WTC11 (cell line): ENCODE measurements at regions not wholly inside any gene's neighbourhood (a gene's known extent, or its start where the extent isn't known, plus 50 kb on each side); places are given as distances from the start of the nearest gene placed in this dataset.

Source experiments
- NFYB ChIP-seq: sonication (generic); formaldehyde crosslinking; conservative IDR thresholded peaks from 2 replicates; pipeline ENCODE4 v1.8.0; 2022; ENCODE audit warnings: low read depth, missing genetic modification reagents
- NR1H2 ChIP-seq: sonication (generic); formaldehyde crosslinking; IDR thresholded peaks from 2 replicates; pipeline ENCODE4 v1.9.0; 2021; ENCODE audit warnings: mild to moderate bottlenecking, moderate library complexity, missing genetic modification reagents
- NR3C1 ChIP-seq: sonication (generic); formaldehyde crosslinking; conservative IDR thresholded peaks from 2 replicates; pipeline ENCODE4 v1.8.1; 2023; ENCODE audit warnings: low read depth, mild to moderate bottlenecking, missing genetic modification reagents
- SMAD3 ChIP-seq: sonication (generic); formaldehyde crosslinking; IDR thresholded peaks from 2 replicates; pipeline ENCODE4 v1.8.0; 2022; ENCODE audit warnings: missing genetic modification reagents, mild to moderate bottlenecking, borderline replicate concordance
- SP1 ChIP-seq: sonication (generic); formaldehyde crosslinking; conservative IDR thresholded peaks from 2 replicates; pipeline ENCODE4 v1.8.1; 2022; ENCODE audit warnings: missing genetic modification reagents
- TCF7 ChIP-seq: sonication (generic); formaldehyde crosslinking; IDR thresholded peaks from 2 replicates; pipeline ENCODE4 v1.8.0; 2022; ENCODE audit warnings: mild to moderate bottlenecking, low read depth, missing genetic modification reagents, moderate library complexity
- TF ChIP-seq, protein P1 (sequence below): fragments of 200-600 bp; IDR thresholded peaks from 2 replicates; pipeline ENCODE4 v1.8.0; 2022; ENCODE audit warnings: antibody characterized with exemption
- TF ChIP-seq, protein P2 (sequence below): sonication (generic); formaldehyde crosslinking; conservative IDR thresholded peaks from 2 replicates; pipeline ENCODE4 v1.8.1; 2022; ENCODE audit warnings: mild to moderate bottlenecking, missing genetic modification reagents
- TF ChIP-seq, protein P3 (sequence below): sonication (generic); formaldehyde crosslinking; IDR thresholded peaks from 2 replicates; pipeline ENCODE4 v1.8.1; 2022; ENCODE audit warnings: missing genetic modification reagents, borderline replicate concordance
- TF ChIP-seq, protein P4 (sequence below): sonication (generic); formaldehyde crosslinking; IDR thresholded peaks from 2 replicates; pipeline ENCODE4 v1.8.0; 2022; ENCODE audit warnings: mild to moderate bottlenecking, missing genetic modification reagents
- TF ChIP-seq, protein P5 (sequence below): sonication (generic); formaldehyde crosslinking; conservative IDR thresholded peaks from 2 replicates; pipeline ENCODE4 v1.8.1; 2023; ENCODE audit warnings: mild to moderate bottlenecking, low read depth, missing genetic modification reagents, moderate library complexity
- TF ChIP-seq, protein P6 (sequence below): sonication (generic); formaldehyde crosslinking; IDR thresholded peaks from 2 replicates; pipeline ENCODE4 v1.8.1; 2022; ENCODE audit warnings: mild to moderate bottlenecking, missing genetic modification reagents, moderate library complexity, borderline replicate concordance
- TF ChIP-seq, protein P7 (sequence below): sonication (generic); formaldehyde crosslinking; IDR thresholded peaks from 2 replicates; pipeline ENCODE4 v1.8.1; 2023; ENCODE audit warnings: mild to moderate bottlenecking, missing genetic modification reagents

DNA sequence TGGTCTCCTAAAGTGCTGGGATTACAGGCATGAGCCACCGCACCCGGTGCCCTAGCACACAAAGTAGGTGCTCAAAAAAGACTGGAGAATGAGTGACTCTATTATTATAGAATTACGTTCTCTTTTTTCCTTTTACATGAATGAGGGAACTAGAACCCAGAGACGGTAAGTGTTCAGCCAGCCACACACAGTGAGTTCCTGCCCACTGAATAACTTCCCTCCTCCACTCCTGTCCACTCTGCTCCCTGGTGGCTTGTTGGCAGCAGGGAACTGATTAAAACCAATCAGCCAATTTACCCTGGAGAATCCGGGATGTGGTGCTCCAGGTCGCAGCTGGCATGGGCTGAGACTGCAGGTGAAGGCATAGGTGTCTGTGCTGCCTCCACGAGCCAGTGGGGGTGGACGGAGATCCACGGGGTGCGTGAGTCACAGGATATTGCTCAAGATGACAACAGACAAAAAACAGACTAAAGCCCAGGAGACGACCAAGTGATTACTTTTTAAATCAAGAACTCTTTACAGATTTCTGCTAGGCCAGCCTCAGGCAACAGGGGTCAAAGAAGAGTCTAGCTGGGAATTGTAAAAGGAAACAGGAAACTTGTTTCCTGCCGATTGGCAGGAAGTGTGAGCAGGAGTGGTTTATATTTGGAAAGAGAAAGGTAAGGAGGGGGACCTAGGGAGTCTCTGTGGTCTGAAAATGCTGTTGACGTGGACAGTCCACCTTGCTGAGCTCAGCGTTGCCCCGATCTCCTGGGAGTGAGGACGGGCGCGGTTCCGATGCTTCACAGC is 95.2 kb upstream of the TP53I11 start:
- TF ChIP-seq, protein P1, sequence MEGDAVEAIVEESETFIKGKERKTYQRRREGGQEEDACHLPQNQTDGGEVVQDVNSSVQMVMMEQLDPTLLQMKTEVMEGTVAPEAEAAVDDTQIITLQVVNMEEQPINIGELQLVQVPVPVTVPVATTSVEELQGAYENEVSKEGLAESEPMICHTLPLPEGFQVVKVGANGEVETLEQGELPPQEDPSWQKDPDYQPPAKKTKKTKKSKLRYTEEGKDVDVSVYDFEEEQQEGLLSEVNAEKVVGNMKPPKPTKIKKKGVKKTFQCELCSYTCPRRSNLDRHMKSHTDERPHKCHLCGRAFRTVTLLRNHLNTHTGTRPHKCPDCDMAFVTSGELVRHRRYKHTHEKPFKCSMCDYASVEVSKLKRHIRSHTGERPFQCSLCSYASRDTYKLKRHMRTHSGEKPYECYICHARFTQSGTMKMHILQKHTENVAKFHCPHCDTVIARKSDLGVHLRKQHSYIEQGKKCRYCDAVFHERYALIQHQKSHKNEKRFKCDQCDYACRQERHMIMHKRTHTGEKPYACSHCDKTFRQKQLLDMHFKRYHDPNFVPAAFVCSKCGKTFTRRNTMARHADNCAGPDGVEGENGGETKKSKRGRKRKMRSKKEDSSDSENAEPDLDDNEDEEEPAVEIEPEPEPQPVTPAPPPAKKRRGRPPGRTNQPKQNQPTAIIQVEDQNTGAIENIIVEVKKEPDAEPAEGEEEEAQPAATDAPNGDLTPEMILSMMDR: no peak
- no peak for TF ChIP-seq SMAD3 (CRISPR knock-in tag)
- TF ChIP-seq TCF7: no peak
- TF ChIP-seq, protein P2, sequence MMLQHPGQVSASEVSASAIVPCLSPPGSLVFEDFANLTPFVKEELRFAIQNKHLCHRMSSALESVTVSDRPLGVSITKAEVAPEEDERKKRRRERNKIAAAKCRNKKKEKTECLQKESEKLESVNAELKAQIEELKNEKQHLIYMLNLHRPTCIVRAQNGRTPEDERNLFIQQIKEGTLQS (CRISPR knock-in tag): no peak
- TF ChIP-seq, protein P3, sequence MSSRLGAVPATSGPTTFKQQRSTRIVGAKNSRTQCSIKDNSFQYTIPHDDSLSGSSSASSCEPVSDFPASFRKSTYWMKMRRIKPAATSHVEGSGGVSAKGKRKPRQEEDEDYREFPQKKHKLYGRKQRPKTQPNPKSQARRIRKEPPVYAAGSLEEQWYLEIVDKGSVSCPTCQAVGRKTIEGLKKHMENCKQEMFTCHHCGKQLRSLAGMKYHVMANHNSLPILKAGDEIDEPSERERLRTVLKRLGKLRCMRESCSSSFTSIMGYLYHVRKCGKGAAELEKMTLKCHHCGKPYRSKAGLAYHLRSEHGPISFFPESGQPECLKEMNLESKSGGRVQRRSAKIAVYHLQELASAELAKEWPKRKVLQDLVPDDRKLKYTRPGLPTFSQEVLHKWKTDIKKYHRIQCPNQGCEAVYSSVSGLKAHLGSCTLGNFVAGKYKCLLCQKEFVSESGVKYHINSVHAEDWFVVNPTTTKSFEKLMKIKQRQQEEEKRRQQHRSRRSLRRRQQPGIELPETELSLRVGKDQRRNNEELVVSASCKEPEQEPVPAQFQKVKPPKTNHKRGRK (CRISPR knock-in tag): no peak
- no peak for TF ChIP-seq NR3C1 (CRISPR knock-in tag)
- TF ChIP-seq NFYB (CRISPR knock-in tag): no peak
- no peak for TF ChIP-seq SP1 (CRISPR knock-in tag)
- TF ChIP-seq NR1H2 (CRISPR knock-in tag): no peak
- TF ChIP-seq, protein P4, sequence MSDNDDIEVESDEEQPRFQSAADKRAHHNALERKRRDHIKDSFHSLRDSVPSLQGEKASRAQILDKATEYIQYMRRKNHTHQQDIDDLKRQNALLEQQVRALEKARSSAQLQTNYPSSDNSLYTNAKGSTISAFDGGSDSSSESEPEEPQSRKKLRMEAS (CRISPR knock-in tag): no peak
- TF ChIP-seq, protein P5, sequence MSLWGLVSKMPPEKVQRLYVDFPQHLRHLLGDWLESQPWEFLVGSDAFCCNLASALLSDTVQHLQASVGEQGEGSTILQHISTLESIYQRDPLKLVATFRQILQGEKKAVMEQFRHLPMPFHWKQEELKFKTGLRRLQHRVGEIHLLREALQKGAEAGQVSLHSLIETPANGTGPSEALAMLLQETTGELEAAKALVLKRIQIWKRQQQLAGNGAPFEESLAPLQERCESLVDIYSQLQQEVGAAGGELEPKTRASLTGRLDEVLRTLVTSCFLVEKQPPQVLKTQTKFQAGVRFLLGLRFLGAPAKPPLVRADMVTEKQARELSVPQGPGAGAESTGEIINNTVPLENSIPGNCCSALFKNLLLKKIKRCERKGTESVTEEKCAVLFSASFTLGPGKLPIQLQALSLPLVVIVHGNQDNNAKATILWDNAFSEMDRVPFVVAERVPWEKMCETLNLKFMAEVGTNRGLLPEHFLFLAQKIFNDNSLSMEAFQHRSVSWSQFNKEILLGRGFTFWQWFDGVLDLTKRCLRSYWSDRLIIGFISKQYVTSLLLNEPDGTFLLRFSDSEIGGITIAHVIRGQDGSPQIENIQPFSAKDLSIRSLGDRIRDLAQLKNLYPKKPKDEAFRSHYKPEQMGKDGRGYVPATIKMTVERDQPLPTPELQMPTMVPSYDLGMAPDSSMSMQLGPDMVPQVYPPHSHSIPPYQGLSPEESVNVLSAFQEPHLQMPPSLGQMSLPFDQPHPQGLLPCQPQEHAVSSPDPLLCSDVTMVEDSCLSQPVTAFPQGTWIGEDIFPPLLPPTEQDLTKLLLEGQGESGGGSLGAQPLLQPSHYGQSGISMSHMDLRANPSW: no peak
- TF ChIP-seq, protein P6, sequence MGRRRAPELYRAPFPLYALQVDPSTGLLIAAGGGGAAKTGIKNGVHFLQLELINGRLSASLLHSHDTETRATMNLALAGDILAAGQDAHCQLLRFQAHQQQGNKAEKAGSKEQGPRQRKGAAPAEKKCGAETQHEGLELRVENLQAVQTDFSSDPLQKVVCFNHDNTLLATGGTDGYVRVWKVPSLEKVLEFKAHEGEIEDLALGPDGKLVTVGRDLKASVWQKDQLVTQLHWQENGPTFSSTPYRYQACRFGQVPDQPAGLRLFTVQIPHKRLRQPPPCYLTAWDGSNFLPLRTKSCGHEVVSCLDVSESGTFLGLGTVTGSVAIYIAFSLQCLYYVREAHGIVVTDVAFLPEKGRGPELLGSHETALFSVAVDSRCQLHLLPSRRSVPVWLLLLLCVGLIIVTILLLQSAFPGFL (CRISPR knock-in tag): no peak
- TF ChIP-seq, protein P7, sequence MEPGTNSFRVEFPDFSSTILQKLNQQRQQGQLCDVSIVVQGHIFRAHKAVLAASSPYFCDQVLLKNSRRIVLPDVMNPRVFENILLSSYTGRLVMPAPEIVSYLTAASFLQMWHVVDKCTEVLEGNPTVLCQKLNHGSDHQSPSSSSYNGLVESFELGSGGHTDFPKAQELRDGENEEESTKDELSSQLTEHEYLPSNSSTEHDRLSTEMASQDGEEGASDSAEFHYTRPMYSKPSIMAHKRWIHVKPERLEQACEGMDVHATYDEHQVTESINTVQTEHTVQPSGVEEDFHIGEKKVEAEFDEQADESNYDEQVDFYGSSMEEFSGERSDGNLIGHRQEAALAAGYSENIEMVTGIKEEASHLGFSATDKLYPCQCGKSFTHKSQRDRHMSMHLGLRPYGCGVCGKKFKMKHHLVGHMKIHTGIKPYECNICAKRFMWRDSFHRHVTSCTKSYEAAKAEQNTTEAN (CRISPR knock-in tag): no peak
